Testis (tissue), 2 donors: ENCODE measurements at regions not wholly inside any gene's neighbourhood (a gene's known extent, or its start where the extent isn't known, plus 50 kb on each side); places are given as distances from the start of the nearest gene placed in this dataset.

Experiments used
- DNase-seq: peaks from one replicate; pipeline ENCODE4 v3.0.0-alpha.2; 2019
- H3K27ac ChIP-seq, 2 donors: fragments of 200-600 bp; sonication (generic); one replicate each; pipeline ENCODE4 v1.5.1; 2019
- H3K27me3 ChIP-seq: fragments of 200-600 bp; sonication (generic); one replicate; pipeline ENCODE4 v1.5.1; 2019
- H3K36me3 ChIP-seq: fragments of 200-600 bp; sonication (generic); one replicate; pipeline ENCODE4 v1.5.1; 2017; ENCODE audit warnings: low read depth; ENCODE audit errors: missing control alignments
- H3K4me1 ChIP-seq: fragments of 200-600 bp; sonication (generic); one replicate; pipeline ENCODE4 v1.5.1; 2019
- H3K4me3 ChIP-seq, 2 donors: fragments of 200-600 bp; sonication (generic); one replicate each; pipeline ENCODE4 v1.5.1; 2017 to 2019
- H3K9me3 ChIP-seq: fragments of 200-600 bp; sonication (generic); one replicate; pipeline ENCODE4 v1.5.1; 2017
- POLR2A ChIP-seq: fragments of 450-650 bp; IDR thresholded peaks from one replicate; pipeline ENCODE4 v1.6.1; 2017; ENCODE audit warnings: antibody characterized with exemption, mild to moderate bottlenecking, moderate library complexity
- WGBS, 2 donors: methylation state at CpG; one replicate each; pipeline ENCODE4 v1.1.5; 2018; 5-methylcytosine and 5-hydroxymethylcytosine counted together
- intact Hi-C: fragments of 100-400 bp; cut with DNase I; formaldehyde crosslinking; loops from one replicate; pipeline ENCODE4 v1.15.1; 2023; ENCODE audit warnings: low total_unique reads
- TF ChIP-seq, protein P1 (sequence below), 3 experiments: fragments of 450-650 bp in 2 of 3; fragments of 200-600 bp in 1 of 3; sonication (generic) in 1 of 3; IDR thresholded peaks; one replicate each; pipeline ENCODE4 v1.5.1; 2016 to 2019; ENCODE audit warnings: antibody characterized with exemption in 3 of 3, mild to moderate bottlenecking in 2 of 3, moderate library complexity in 1 of 3

DNA sequence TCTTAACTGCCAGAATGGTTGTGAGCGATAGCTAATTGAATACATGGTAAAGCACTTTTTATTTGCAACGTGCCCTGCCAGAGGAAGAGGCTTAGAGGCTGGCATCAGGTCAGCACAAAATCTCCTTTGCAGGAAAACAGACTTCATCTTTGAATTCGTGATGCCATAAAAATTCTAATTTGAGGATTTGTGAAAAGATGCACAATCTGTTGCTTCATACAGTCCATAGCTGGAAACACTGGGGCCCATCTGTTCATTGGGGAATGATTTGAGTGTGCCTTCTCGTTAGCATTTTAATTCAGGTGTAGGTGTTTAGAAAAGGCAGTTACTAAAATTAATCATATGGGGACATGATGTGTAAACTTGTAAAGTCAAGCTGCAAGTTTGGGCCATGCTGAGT is 876.0 kb downstream of the SLC4A3 start:
- TF ChIP-seq, protein P1, sequence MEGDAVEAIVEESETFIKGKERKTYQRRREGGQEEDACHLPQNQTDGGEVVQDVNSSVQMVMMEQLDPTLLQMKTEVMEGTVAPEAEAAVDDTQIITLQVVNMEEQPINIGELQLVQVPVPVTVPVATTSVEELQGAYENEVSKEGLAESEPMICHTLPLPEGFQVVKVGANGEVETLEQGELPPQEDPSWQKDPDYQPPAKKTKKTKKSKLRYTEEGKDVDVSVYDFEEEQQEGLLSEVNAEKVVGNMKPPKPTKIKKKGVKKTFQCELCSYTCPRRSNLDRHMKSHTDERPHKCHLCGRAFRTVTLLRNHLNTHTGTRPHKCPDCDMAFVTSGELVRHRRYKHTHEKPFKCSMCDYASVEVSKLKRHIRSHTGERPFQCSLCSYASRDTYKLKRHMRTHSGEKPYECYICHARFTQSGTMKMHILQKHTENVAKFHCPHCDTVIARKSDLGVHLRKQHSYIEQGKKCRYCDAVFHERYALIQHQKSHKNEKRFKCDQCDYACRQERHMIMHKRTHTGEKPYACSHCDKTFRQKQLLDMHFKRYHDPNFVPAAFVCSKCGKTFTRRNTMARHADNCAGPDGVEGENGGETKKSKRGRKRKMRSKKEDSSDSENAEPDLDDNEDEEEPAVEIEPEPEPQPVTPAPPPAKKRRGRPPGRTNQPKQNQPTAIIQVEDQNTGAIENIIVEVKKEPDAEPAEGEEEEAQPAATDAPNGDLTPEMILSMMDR (IDR thresholded peaks at IDR 0.05), result no peak
- TF ChIP-seq POLR2A, result no peak
- H3K36me3 ChIP-seq, result no peaks in the 10 kb centered on the region
- H3K4me1 ChIP-seq, result no peaks in the 10 kb centered on the region
- WGBS, 2 donors, result 77 to 92% methylated on average over 4 of the region's 4 CpGs
- intact Hi-C loops, result no loop called here
- H3K27ac ChIP-seq, result no peak overlapping the region
- no peak for DNase-seq
- H3K4me3 ChIP-seq, result no peak overlapping the region
- no peaks in the 10 kb centered on the region for H3K9me3 ChIP-seq
- H3K27me3 ChIP-seq, result no peaks in the 10 kb centered on the region

GRCh38 chr2:220504938-220505503 is 877.6 kb downstream of the SLC4A3 start:
- intact Hi-C loops, result no loop called here
- TF ChIP-seq POLR2A, result no peak
- TF ChIP-seq, protein P1 (IDR thresholded peaks at IDR 0.05), result no peak
- Histone ChIP-seq H3K4me3 (no peak overlapping the region), H3K27me3 (no peaks in the 10 kb centered on the region), H3K36me3 (no peaks in the 10 kb centered on the region), H3K9me3 (no peaks in the 10 kb centered on the region), H3K4me1 (no peaks in the 10 kb centered on the region), H3K27ac (no peak overlapping the region)
- no peak for DNase-seq
- 35 to 39% methylated on average over 2 of the region's 2 CpGs for WGBS, 2 donors

DNA sequence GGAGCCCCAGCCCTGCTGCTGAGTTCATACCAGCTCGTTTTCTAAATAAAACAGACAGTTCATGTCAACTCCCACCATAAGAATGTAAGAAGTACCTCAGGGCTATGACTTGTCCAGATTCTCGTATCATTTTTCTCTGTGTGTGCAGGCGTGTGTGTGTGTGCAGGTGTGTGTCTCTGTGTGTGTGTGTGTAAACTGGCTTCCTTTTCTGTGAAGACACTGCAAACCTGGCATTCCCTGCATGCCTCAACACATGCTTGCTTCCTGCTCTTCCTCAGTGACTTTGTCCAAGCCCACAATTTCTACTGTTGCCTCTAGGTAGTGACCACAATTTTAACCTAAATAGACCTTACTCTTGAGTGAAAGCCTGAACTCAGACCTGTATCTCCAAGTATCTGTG is 879.0 kb downstream of the SLC4A3 start:
- intact Hi-C loops, result no loop called here
- TF ChIP-seq, protein P1 (IDR thresholded peaks at IDR 0.05), result no peak
- TF ChIP-seq POLR2A, result no peak
- Histone ChIP-seq H3K27me3 (no peaks in the 10 kb centered on the region), H3K9me3 (no peaks in the 10 kb centered on the region), H3K4me3 (no peak overlapping the region), H3K4me1 (no peaks in the 10 kb centered on the region), H3K27ac (no peak overlapping the region), H3K36me3 (no peaks in the 10 kb centered on the region)
- 85 to 87% methylated on average over 3 of the region's 3 CpGs for WGBS, 2 donors
- DNase-seq, result no peak

- Histone ChIP-seq H3K36me3 (no peaks in the 10 kb centered on the region), H3K27me3 (no peaks in the 10 kb centered on the region), H3K9me3 (no peaks in the 10 kb centered on the region), H3K4me1 (no peaks in the 10 kb centered on the region), H3K27ac (no peak overlapping the region), H3K4me3 (no peak overlapping the region)
- intact Hi-C loops, result no loop called here
- WGBS, 2 donors, result 53 to 58% methylated on average over 2 of the region's 2 CpGs
- no peak for DNase-seq
- no peak for TF ChIP-seq POLR2A
- TF ChIP-seq, protein P1 (IDR thresholded peaks at IDR 0.05), result no peak
These were observed 881.8 kb downstream of the SLC4A3 start for GRCh38 chr2:220509096-220509757.

DNA sequence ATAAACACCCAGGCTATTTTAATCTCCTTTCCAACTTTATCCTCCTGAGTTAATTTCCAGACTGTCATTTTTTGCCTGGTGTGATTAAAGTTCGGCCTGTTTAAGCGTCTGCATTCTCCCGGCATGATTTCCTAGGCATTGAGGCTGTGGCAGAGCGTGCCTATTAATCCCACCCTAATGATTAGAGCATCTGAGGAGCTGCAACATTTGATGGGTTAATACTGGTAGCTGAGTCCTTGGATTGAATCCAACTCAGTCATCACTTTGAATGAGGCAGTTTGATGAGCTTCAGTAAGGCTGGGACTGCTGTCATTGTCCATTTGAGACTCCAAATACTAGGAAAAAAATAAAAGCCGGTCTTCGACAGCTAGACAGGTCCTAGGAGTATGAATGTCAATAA is 882.5 kb downstream of the SLC4A3 start:
- no peaks in the 10 kb centered on the region for H3K9me3 ChIP-seq
- intact Hi-C loops, result no loop called here
- H3K4me1 ChIP-seq, result no peaks in the 10 kb centered on the region
- H3K27me3 ChIP-seq, result no peaks in the 10 kb centered on the region
- TF ChIP-seq, protein P1 (IDR thresholded peaks at IDR 0.05), result no peak
- no peak for TF ChIP-seq POLR2A
- no peak overlapping the region for H3K4me3 ChIP-seq
- no peaks in the 10 kb centered on the region for H3K36me3 ChIP-seq
- 52 to 64% methylated on average over 6 of the region's 6 CpGs for WGBS, 2 donors
- H3K27ac ChIP-seq, result no peak overlapping the region
- no peak for DNase-seq
